IMR-90 (cell line): ENCODE measurements at regions not wholly inside any gene's neighbourhood (a gene's known extent, or its start where the extent isn't known, plus 50 kb on each side); places are given as distances from the start of the nearest gene placed in this dataset.

Source experiments
- ATAC-seq: fragments of 200-7000 bp; cut with Tn5 transposase; 2 replicates; pipeline ENCODE4 v1.9.1; 2020; ENCODE audit warnings: low read depth, mild to moderate bottlenecking, moderate library complexity
- BruUV-seq: library from RNA; stranded (reverse); fragments of 400-500 nt; replicated peaks from 2 replicates; lab custom pipeline; 2021; lab: Mats Ljungman, UMichigan
- CTCF ChIA-PET: fragments of 300-600 bp; formaldehyde crosslinking; extraction: SDS; loops from one replicate; lab custom pipeline; 2021; ENCODE audit warnings: antibody characterized with exemption; lab: Yijun Ruan, JAX
- POLR2A ChIA-PET: fragments of 300-600 bp; sonication (Branson Sonifier 250); formaldehyde crosslinking; loops from one replicate; lab custom pipeline; 2022; ENCODE audit warnings: antibody characterized with exemption; ENCODE audit not compliant: unreplicated experiment; lab: Charles Lee
- DNase-seq: peaks from one replicate; pipeline ENCODE4 v3.0.0; 2013
- H2AFZ ChIP-seq: replicated peaks from 2 replicates; pipeline ENCODE3; 2013; ENCODE audit warnings: low read length, mild to moderate bottlenecking; ENCODE audit not compliant: poor library complexity
- H2AK5ac ChIP-seq: 2 replicates; pipeline ENCODE4 v1.6.1; 2013; ENCODE audit warnings: low read depth, low read length, inconsistent platforms
- H2AK9ac ChIP-seq: replicated peaks from 2 replicates; pipeline ENCODE3; 2013; ENCODE audit warnings: mild to moderate bottlenecking, low read depth, low read length, moderate library complexity; ENCODE audit not compliant: poor library complexity
- H2BK120ac ChIP-seq: 2 replicates; pipeline ENCODE4 v1.6.1; 2013; ENCODE audit warnings: low read depth, low read length, inconsistent platforms
- H2BK15ac ChIP-seq: 3 replicates; pipeline ENCODE4 v1.6.1; 2013; ENCODE audit warnings: low read depth, low read length, inconsistent platforms
- H2BK20ac ChIP-seq: 2 replicates; pipeline ENCODE4 v1.6.1; 2013; ENCODE audit warnings: low read depth, mild to moderate bottlenecking, inconsistent platforms, low read length, moderate library complexity
- H2BK5ac ChIP-seq: 2 replicates; pipeline ENCODE4 v1.6.1; 2013; ENCODE audit warnings: mild to moderate bottlenecking, low read depth, low read length, inconsistent platforms; ENCODE audit not compliant: poor library complexity, severe bottlenecking
- H3K14ac ChIP-seq: replicated peaks from 2 replicates; pipeline ENCODE4 v1.6.1; 2013; ENCODE audit warnings: low read depth, low read length, inconsistent platforms
- H3K18ac ChIP-seq: 2 replicates; pipeline ENCODE4 v1.6.1; 2013; ENCODE audit warnings: low read depth, low read length, control low read depth
- H3K23ac ChIP-seq: 2 replicates; pipeline ENCODE4 v1.6.1; 2013; ENCODE audit warnings: low read depth, low read length, inconsistent platforms
- H3K27ac ChIP-seq: 2 replicates; pipeline ENCODE4 v1.5.1; 2013; ENCODE audit warnings: mild to moderate bottlenecking, control low read depth, low read length; ENCODE audit not compliant: insufficient read depth
- H3K27me3 ChIP-seq: 2 replicates; pipeline ENCODE4 v1.6.1; 2013; ENCODE audit warnings: low read length; ENCODE audit not compliant: control insufficient read depth, insufficient read depth
- H3K36me3 ChIP-seq: 2 replicates; pipeline ENCODE4 v1.6.1; 2013; ENCODE audit warnings: low read length, mixed read lengths; ENCODE audit not compliant: control insufficient read depth, insufficient read depth
- H3K4ac ChIP-seq: 2 replicates; pipeline ENCODE4 v1.6.1; 2013; ENCODE audit warnings: low read depth, low read length, inconsistent platforms
- H3K4me1 ChIP-seq: 2 replicates; pipeline ENCODE4 v1.6.1; 2013; ENCODE audit warnings: low read length, mixed read lengths; ENCODE audit not compliant: control insufficient read depth, insufficient read depth
- H3K4me2 ChIP-seq: 2 replicates; pipeline ENCODE4 v1.6.1; 2013; ENCODE audit warnings: low read depth, mild to moderate bottlenecking, control low read depth, low read length, moderate library complexity
- H3K4me3 ChIP-seq: 2 replicates; pipeline ENCODE4 v1.5.1; 2013; ENCODE audit warnings: low read depth, mild to moderate bottlenecking, control low read depth, low read length, moderate library complexity; ENCODE audit not compliant: insufficient read depth
- H3K56ac ChIP-seq: 2 replicates; pipeline ENCODE4 v1.6.1; 2013; ENCODE audit warnings: low read length, inconsistent platforms; ENCODE audit not compliant: insufficient read depth; ENCODE audit errors: extremely low read depth
- H3K79me1 ChIP-seq, 2 experiments: 2 replicates each; pipeline ENCODE4 v1.6.1; 2013; ENCODE audit warnings: low read length in 2 of 2, inconsistent platforms in 1 of 2, low read depth in 1 of 2
- H3K9ac ChIP-seq: 2 replicates; pipeline ENCODE4 v1.6.1; 2013; ENCODE audit warnings: low read depth, low read length, control low read depth
- H3K9me1 ChIP-seq: 2 replicates; pipeline ENCODE4 v1.6.1; 2013; ENCODE audit warnings: low read length, inconsistent platforms; ENCODE audit not compliant: insufficient read depth
- H3K9me3 ChIP-seq: 2 replicates; pipeline ENCODE4 v1.6.1; 2013; ENCODE audit warnings: low read length; ENCODE audit not compliant: control insufficient read depth, insufficient read depth
- H4K20me1 ChIP-seq: 2 replicates; pipeline ENCODE4 v1.6.1; 2013; ENCODE audit warnings: low read length, inconsistent platforms; ENCODE audit not compliant: insufficient read depth
- H4K5ac ChIP-seq: 2 replicates; pipeline ENCODE4 v1.6.1; 2013; ENCODE audit warnings: mild to moderate bottlenecking, low read depth, low read length, control low read depth
- H4K8ac ChIP-seq, 2 experiments: 2 replicates each; pipeline ENCODE4 v1.6.1; 2013; ENCODE audit warnings: low read depth in 2 of 2, low read length in 2 of 2, control low read depth in 1 of 2, inconsistent platforms in 1 of 2
- H4K91ac ChIP-seq: 2 replicates; pipeline ENCODE4 v1.6.1; 2013; ENCODE audit warnings: low read depth, low read length, inconsistent platforms; ENCODE audit not compliant: insufficient read depth
- CEBPB ChIP-seq: IDR thresholded peaks from 2 replicates; pipeline ENCODE4 v1.6.1; 2012; ENCODE audit warnings: low read depth, low read length, improper control_type of control experiment
- ELK1 ChIP-seq: fragments of 150-350 bp; IDR thresholded peaks from 2 replicates; pipeline ENCODE4 v1.6.1; 2016; ENCODE audit warnings: low read depth, mild to moderate bottlenecking, low read length, moderate library complexity, borderline replicate concordance
- FOS ChIP-seq: fragments of 150-350 bp; IDR thresholded peaks from 2 replicates; pipeline ENCODE4 v1.6.1; 2016; ENCODE audit warnings: low read depth, low read length
- MAFK ChIP-seq: IDR thresholded peaks from 2 replicates; pipeline ENCODE4 v1.6.1; 2012; ENCODE audit warnings: low read depth, low read length, improper control_type of control experiment
- MAZ ChIP-seq: IDR thresholded peaks from 2 replicates; pipeline ENCODE4 v1.6.1; 2012; ENCODE audit warnings: low read depth, mild to moderate bottlenecking, low read length, improper control_type of control experiment, moderate library complexity, borderline replicate concordance
- NFE2L2 ChIP-seq: fragments of 150-350 bp; IDR thresholded peaks from 2 replicates; pipeline ENCODE4 v1.6.1; 2016; ENCODE audit warnings: low read depth, mild to moderate bottlenecking, low read length
- RAD21 ChIP-seq: IDR thresholded peaks from 2 replicates; pipeline ENCODE4 v1.6.1; 2012; ENCODE audit warnings: low read length, improper control_type of control experiment
- RCOR1 ChIP-seq: IDR thresholded peaks from 2 replicates; pipeline ENCODE4 v1.6.1; 2012; ENCODE audit warnings: mild to moderate bottlenecking, low read length, improper control_type of control experiment; ENCODE audit not compliant: insufficient replicate concordance
- RFX5 ChIP-seq: IDR thresholded peaks from 2 replicates; pipeline ENCODE4 v1.8.0; 2012; ENCODE audit warnings: low read depth, mild to moderate bottlenecking, low read length, moderate library complexity
- SMC3 ChIP-seq: fragments of 150-350 bp; IDR thresholded peaks from 2 replicates; pipeline ENCODE4 v1.6.1; 2016; ENCODE audit warnings: low read depth, mild to moderate bottlenecking, antibody characterized with exemption, low read length, moderate library complexity
- USF2 ChIP-seq: fragments of 150-350 bp; IDR thresholded peaks from 2 replicates; pipeline ENCODE4 v1.6.1; 2017; ENCODE audit warnings: mild to moderate bottlenecking, antibody characterized with exemption, low read length, low read depth
- WGBS, 2 experiments: methylation state at CpG; one replicate each; pipeline versions ENCODE4 v1.1.5 to v1.1.7; 2013; ENCODE audit warnings: missing lambda C conversion rate in 2 of 2; ENCODE audit not compliant: insufficient read length in 1 of 2; ENCODE audit errors: extremely low coverage in 2 of 2; 5-methylcytosine and 5-hydroxymethylcytosine counted together
- dilution Hi-C: fragments of 300-500 bp; cut with HindIII; formaldehyde crosslinking; loops from one replicate; pipeline ENCODE4 v1.14.3; 2018; ENCODE audit warnings: low sequenced_read_pairs; ENCODE audit not compliant: unreplicated experiment
- in situ Hi-C: fragments of 300-500 bp; cut with MboI; formaldehyde crosslinking; loops from 3 replicates; pipeline ENCODE4 v1.14.3; 2019; ENCODE audit warnings: low sequenced_read_pairs, inconsistent platforms, mixed read lengths
- intact Hi-C: fragments of 100-400 bp; cut with micrococcal nuclease; formaldehyde crosslinking; loops from 2 replicates; pipeline ENCODE4 v1.10.0; 2022

GRCh38 chr3:10678796-10679376, 137.1 kb upstream of the SLC6A11 start:
- Histone ChIP-seq H4K8ac (no peak overlapping the region), H3K79me1 (no peaks in the 10 kb centered on the region), H2BK15ac (no peak overlapping the region), H4K20me1 (no peaks in the 10 kb centered on the region; the same call in 1 of the 2 replicates), H2AK5ac (no peak overlapping the region), H2AFZ (no peak overlapping the region), H3K4me1 (no peaks in the 10 kb centered on the region), H2BK5ac (no peak overlapping the region), H3K14ac (no peak overlapping the region), H3K23ac (no peak overlapping the region), H3K4ac (no peak overlapping the region), H3K27me3 (no peaks in the 10 kb centered on the region), H3K9me1 (no peaks in the 10 kb centered on the region), H3K18ac (no peak overlapping the region), H3K9me3 (no peaks in the 10 kb centered on the region), H3K27ac (no peak overlapping the region), H3K36me3 (no peaks in the 10 kb centered on the region), H2AK9ac (no peak overlapping the region), H3K56ac (no peak overlapping the region), H4K5ac (no peak overlapping the region), H3K9ac (no peak overlapping the region), H2BK20ac (no peak overlapping the region), H3K4me3 (no peak overlapping the region), H2BK120ac (no peak overlapping the region), H4K91ac (no peak overlapping the region), H3K4me2 (no peak overlapping the region)
- WGBS, 2 experiments: no CpG with 5 or more reads among the region's 2 CpGs
- intact Hi-C loops: no loop called here
- DNase-seq: no peak
- BruUV-seq: no TSS peak
- in situ Hi-C loops: no loop called here
- TF ChIP-seq NFE2L2: no peak
- no peak for TF ChIP-seq CEBPB
- TF ChIP-seq MAZ: no peak
- TF ChIP-seq RAD21: no peak
- TF ChIP-seq ELK1: no peak
- TF ChIP-seq RCOR1: no peak
- TF ChIP-seq MAFK: no peak
- no peak for TF ChIP-seq SMC3
- no peak for TF ChIP-seq USF2
- no peak for TF ChIP-seq RFX5
- no peak for TF ChIP-seq FOS
- ChIA-PET CTCF (no interaction called here), POLR2A (no interaction called here)
- ATAC-seq: no peak
- dilution Hi-C loops: no loop called here
